ENCODE measurements at regions not wholly inside any gene's neighbourhood (a gene's known extent, or its start where the extent isn't known, plus 50 kb on each side); places are given as distances from the start of the nearest gene placed in this dataset.
"Not testable (repeated sequence)": the region's sequence is repeated elsewhere in the genome, so short reads cannot be mapped to it uniquely, and the experiment has no call there.

DNA sequence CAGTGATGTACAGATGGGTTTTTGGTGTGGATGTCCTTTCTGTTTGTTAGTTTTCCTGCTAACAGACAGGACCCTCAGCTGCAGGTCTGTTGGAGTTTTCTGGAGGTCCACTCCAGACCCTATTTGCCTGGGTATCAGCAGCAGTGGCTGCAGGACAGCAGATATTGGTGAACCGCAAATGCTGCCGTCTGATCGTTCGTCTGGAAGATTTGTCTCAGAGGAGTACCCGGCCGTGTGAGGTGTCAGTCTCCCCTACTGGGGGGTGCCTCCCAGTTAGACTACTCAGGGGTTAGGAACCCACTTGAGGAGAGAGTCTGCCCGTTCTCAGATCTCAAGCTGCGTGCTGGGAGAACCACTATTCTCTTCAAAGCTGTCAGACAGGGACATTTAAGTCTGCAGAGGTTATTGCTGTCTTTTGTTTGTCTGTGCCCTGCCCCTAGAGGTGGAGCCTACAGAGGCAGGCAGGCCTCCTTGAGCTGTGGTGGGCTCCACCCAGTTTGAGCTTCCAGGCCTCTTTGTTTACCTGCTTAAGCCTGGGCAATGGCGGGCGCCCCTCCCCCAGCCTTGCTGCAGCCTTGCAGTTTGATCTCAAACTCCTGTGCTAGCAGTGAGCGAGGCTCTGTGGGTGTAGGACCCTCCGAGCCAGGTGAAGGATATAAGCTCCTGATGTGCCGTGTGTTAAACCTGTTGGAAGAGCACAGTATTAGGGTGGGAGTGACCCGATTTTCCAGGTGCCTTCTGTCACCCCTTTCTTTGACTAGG lies 66.3 kb upstream of the PAM start:
- TF ChIP-seq REST (IDR thresholded peaks at IDR 0.05); HOXA7 (CRISPR knock-in tag; IDR thresholded peaks at IDR 0.05); CTCF (IDR thresholded peaks at IDR 0.05); SMC3 (IDR thresholded peaks at IDR 0.05); EHF (CRISPR knock-in tag; IDR thresholded peaks at IDR 0.05); RAD21 (conservative IDR thresholded peaks at IDR 0.05 in 1 of 2, IDR thresholded peaks at IDR 0.05 in 1 of 2); POLR2AphosphoS2 (conservative IDR thresholded peaks at IDR 0.05; ENCODE audit: low read length); EHMT2 (IDR thresholded peaks at IDR 0.05; ENCODE audit: low read depth); JUN (IDR thresholded peaks at IDR 0.05): not testable (repeated sequence)
- TF ChIP-seq, protein P1, sequence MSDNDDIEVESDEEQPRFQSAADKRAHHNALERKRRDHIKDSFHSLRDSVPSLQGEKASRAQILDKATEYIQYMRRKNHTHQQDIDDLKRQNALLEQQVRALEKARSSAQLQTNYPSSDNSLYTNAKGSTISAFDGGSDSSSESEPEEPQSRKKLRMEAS (IDR thresholded peaks at IDR 0.05) = not testable (repeated sequence)
